Hematopoietic multipotent progenitor cell treated with erythropoietin and hydrocortisone succinate and interleukin-3 and kit ligand, for 15 days (in vitro differentiated cells): ENCODE measurements at regions not wholly inside any gene's neighbourhood (a gene's known extent, or its start where the extent isn't known, plus 50 kb on each side); places are given as distances from the start of the nearest gene placed in this dataset.

ENCODE experiments used
- DNase-seq: peaks from one replicate; pipeline ENCODE4 v3.0.0-alpha.2; 2015; ENCODE audit warnings: low spot score

- no peak for DNase-seq
These were observed 254.1 kb downstream of the ARL4A start for GRCh38 chr7:12941512-12941911.

GRCh38 chr7:12942609-12943008 lies 255.2 kb downstream of the ARL4A start:
- no peak for DNase-seq

- DNase-seq, result no peak
These were observed 256.3 kb downstream of the ARL4A start for GRCh38 chr7:12943781-12944180.

- DNase-seq, result no peak
These were observed 258.5 kb downstream of the ARL4A start for GRCh38 chr7:12945901-12946300.

GRCh38 chr7:12947465-12947864 lies 260.0 kb downstream of the ARL4A start:
- no peak for DNase-seq

- no peak for DNase-seq
These were observed 261.9 kb downstream of the ARL4A start for GRCh38 chr7:12949060-12949931.

- no peak for DNase-seq
These were observed 264.0 kb downstream of the ARL4A start for GRCh38 chr7:12951397-12951801.

GRCh38 chr7:12954380-12955033 lies 267.1 kb downstream of the ARL4A start:
- DNase-seq, result no peak

GRCh38 chr7:12957487-12957886 lies 270.1 kb downstream of the ARL4A start:
- DNase-seq, result no peak

- DNase-seq, result no peak
These were observed 274.6 kb downstream of the ARL4A start for GRCh38 chr7:12961910-12962480.

- DNase-seq, result no peak
These were observed 276.0 kb downstream of the ARL4A start for GRCh38 chr7:12963435-12963834.

GRCh38 chr7:12964836-12965235 lies 277.4 kb downstream of the ARL4A start:
- DNase-seq, result no peak

GRCh38 chr7:12965767-12966166 lies 278.3 kb downstream of the ARL4A start:
- no peak for DNase-seq

GRCh38 chr7:12967322-12967721 lies 279.9 kb downstream of the ARL4A start:
- DNase-seq, result no peak

GRCh38 chr7:12968836-12969422 lies 281.5 kb downstream of the ARL4A start:
- no peak for DNase-seq

GRCh38 chr7:12970626-12971025 lies 283.2 kb downstream of the ARL4A start:
- no peak for DNase-seq

GRCh38 chr7:12974451-12975166 lies 287.2 kb downstream of the ARL4A start:
- DNase-seq, result no peak

GRCh38 chr7:12975412-12975811 lies 288.0 kb downstream of the ARL4A start:
- no peak for DNase-seq

- no peak for DNase-seq
These were observed 291.7 kb downstream of the ARL4A start for GRCh38 chr7:12979181-12979580.

- no peak for DNase-seq
These were observed 294.7 kb downstream of the ARL4A start for GRCh38 chr7:12982178-12982577.

GRCh38 chr7:12984117-12984516 lies 296.7 kb downstream of the ARL4A start:
- no peak for DNase-seq

- no peak for DNase-seq
These were observed 297.8 kb downstream of the ARL4A start for GRCh38 chr7:12985228-12985627.
